Neuronal stem cell (in vitro differentiated cells): ENCODE measurements at regions not wholly inside any gene's neighbourhood (a gene's known extent, or its start where the extent isn't known, plus 50 kb on each side); places are given as distances from the start of the nearest gene placed in this dataset.
"Not testable (repeated sequence)": the region's sequence is repeated elsewhere in the genome, so short reads cannot be mapped to it uniquely, and the experiment has no call there.

Experiments
- DNase-seq: peaks from one replicate; pipeline ENCODE4 v3.0.0-alpha.2; 2013; ENCODE audit warnings: low spot score
- H2AFZ ChIP-seq: one replicate; pipeline ENCODE4 v1.6.1; 2013; ENCODE audit warnings: mild to moderate bottlenecking, low read length, inconsistent platforms
- H2AK5ac ChIP-seq: 2 replicates; pipeline ENCODE4 v1.6.1; 2013; ENCODE audit warnings: low read depth, mild to moderate bottlenecking, inconsistent platforms, low read length, moderate library complexity, mixed read lengths
- H2BK120ac ChIP-seq: 2 replicates; pipeline ENCODE4 v1.6.1; 2013; ENCODE audit warnings: low read depth, mild to moderate bottlenecking, inconsistent platforms, low read length, moderate library complexity, mixed read lengths
- H2BK12ac ChIP-seq: one replicate; pipeline ENCODE4 v1.6.1; 2013; ENCODE audit warnings: low read length, inconsistent platforms
- H2BK15ac ChIP-seq: 2 replicates; pipeline ENCODE4 v1.6.1; 2013; ENCODE audit warnings: mild to moderate bottlenecking, low read length, inconsistent platforms, mixed read lengths
- H2BK5ac ChIP-seq: one replicate; pipeline ENCODE4 v1.6.1; 2013; ENCODE audit warnings: inconsistent platforms, mild to moderate bottlenecking, low read length, moderate library complexity
- H3K14ac ChIP-seq: one replicate; pipeline ENCODE4 v1.6.1; 2013; ENCODE audit warnings: low read length, inconsistent platforms
- H3K18ac ChIP-seq: 2 replicates; pipeline ENCODE4 v1.6.1; 2013; ENCODE audit warnings: low read length, inconsistent platforms
- H3K23ac ChIP-seq: 2 replicates; pipeline ENCODE4 v1.6.1; 2013; ENCODE audit warnings: low read depth, mild to moderate bottlenecking, mixed read lengths, low read length, inconsistent platforms; ENCODE audit not compliant: poor library complexity
- H3K27ac ChIP-seq: replicated peaks from 3 replicates; pipeline ENCODE4 v1.5.1; 2013; ENCODE audit warnings: low read length, inconsistent platforms
- H3K27me3 ChIP-seq, 3 experiments: 2 replicates each; pipeline ENCODE4 v1.6.1; 2013; ENCODE audit warnings: low read length in 3 of 3, mild to moderate bottlenecking in 2 of 3, inconsistent platforms in 1 of 3, low read depth in 1 of 3, mixed read lengths in 1 of 3, moderate library complexity in 1 of 3; ENCODE audit not compliant: control insufficient read depth in 3 of 3, insufficient read depth in 3 of 3
- H3K36me3 ChIP-seq, 2 donors: replicated peaks in 1 of 2; 2 replicates each; pipeline ENCODE4 v1.6.1; 2013; ENCODE audit warnings: low read length in 2 of 2; ENCODE audit not compliant: control insufficient read depth in 2 of 2, insufficient read depth in 2 of 2
- H3K4ac ChIP-seq: 2 replicates; pipeline ENCODE4 v1.6.1; 2013; ENCODE audit warnings: inconsistent platforms, mild to moderate bottlenecking, low read length, moderate library complexity
- H3K4me1 ChIP-seq, 2 donors: 1 replicate in 1 of 2; 2 replicates in 1 of 2; pipeline ENCODE4 v1.6.1; 2013; ENCODE audit warnings: low read length in 2 of 2, low read depth in 1 of 2; ENCODE audit not compliant: control insufficient read depth in 2 of 2, insufficient read depth in 1 of 2
- H3K4me2 ChIP-seq: one replicate; pipeline ENCODE4 v1.6.1; 2013; ENCODE audit warnings: mild to moderate bottlenecking, low read length, inconsistent platforms; ENCODE audit not compliant: insufficient read depth, poor library complexity, severe bottlenecking
- H3K4me3 ChIP-seq, 2 donors: 2 replicates each; pipeline ENCODE4 v1.5.1; 2013; ENCODE audit warnings: low read length in 2 of 2, mild to moderate bottlenecking in 2 of 2, inconsistent platforms in 1 of 2, moderate library complexity in 1 of 2
- H3K79me1 ChIP-seq: one replicate; pipeline ENCODE4 v1.6.1; 2013; ENCODE audit warnings: low read depth, mild to moderate bottlenecking, inconsistent platforms, low read length, moderate library complexity
- H3K9ac ChIP-seq: one replicate; pipeline ENCODE4 v1.6.1; 2013; ENCODE audit warnings: mild to moderate bottlenecking, low read depth, low read length, inconsistent platforms; ENCODE audit not compliant: poor library complexity
- H3K9me3 ChIP-seq, 2 donors: replicated peaks in 1 of 2; 2 replicates each; pipeline versions ENCODE3 to v1.6.1; 2013; ENCODE audit warnings: low read length in 2 of 2, mild to moderate bottlenecking in 2 of 2, inconsistent platforms in 1 of 2, low read depth in 1 of 2, mixed read lengths in 1 of 2, moderate library complexity in 1 of 2; ENCODE audit not compliant: control insufficient read depth in 2 of 2, insufficient read depth in 1 of 2
- H4K8ac ChIP-seq: one replicate; pipeline ENCODE4 v1.6.1; 2013; ENCODE audit warnings: low read depth, mild to moderate bottlenecking, inconsistent platforms, low read length, moderate library complexity
- H4K91ac ChIP-seq: one replicate; pipeline ENCODE4 v1.6.1; 2013; ENCODE audit warnings: low read length, low read depth, mild to moderate bottlenecking, inconsistent platforms; ENCODE audit not compliant: poor library complexity
- WGBS, 2 donors: extraction: QIAGEN DNeasy Blood & Tissue Kit; methylation state at CpG; one replicate each; pipeline ENCODE4 v1.1.7; 2013; ENCODE audit warnings: missing lambda C conversion rate in 2 of 2, mixed read lengths in 1 of 2; ENCODE audit not compliant: insufficient read length in 2 of 2, insufficient replicate concordance in 1 of 2; ENCODE audit errors: extremely low coverage in 2 of 2; 5-methylcytosine and 5-hydroxymethylcytosine counted together

DNA sequence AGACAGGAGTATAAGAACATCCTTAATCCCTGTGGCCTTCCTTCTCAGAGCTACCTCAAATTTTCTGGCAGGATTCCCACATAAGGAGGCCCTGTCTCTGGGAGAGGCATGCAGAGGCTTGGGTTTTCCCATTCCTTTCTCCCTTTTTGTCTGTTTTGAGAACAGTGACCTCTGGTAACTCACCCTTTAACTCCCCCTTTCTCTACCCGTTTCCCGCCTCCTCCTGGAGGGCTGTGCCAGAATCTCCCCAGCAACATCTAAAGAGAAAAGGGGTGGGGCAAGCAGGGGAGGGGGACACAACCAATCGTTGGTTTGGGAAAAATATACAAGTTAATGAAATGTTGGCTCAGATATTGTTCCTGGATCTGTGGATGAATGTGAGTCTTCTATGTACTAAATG, 303.7 kb upstream of the IRS4 start:
- no peak overlapping the region for H3K14ac ChIP-seq
- no peak overlapping the region for H2BK12ac ChIP-seq
- no peak overlapping the region for H3K9ac ChIP-seq
- no peak overlapping the region for H3K18ac ChIP-seq
- no peaks in the 10 kb centered on the region for H3K79me1 ChIP-seq
- H3K27me3 ChIP-seq, result no peaks in the 10 kb centered on the region
- no peak overlapping the region for H3K4ac ChIP-seq
- WGBS, 2 donors, result no CpG with 5 or more reads among the region's 3 CpGs
- no peak overlapping the region for H3K4me3 ChIP-seq
- no peak overlapping the region for H2BK15ac ChIP-seq
- H3K4me2 ChIP-seq, result no peak overlapping the region
- peak overlapping the region; percentile 72 for H3K27ac ChIP-seq
- peak overlapping the region; percentile 59 for H2AFZ ChIP-seq
- no peak overlapping the region for H2AK5ac ChIP-seq
- H3K23ac ChIP-seq, result no peak overlapping the region
- no peak overlapping the region for H4K8ac ChIP-seq
- no peaks in the 10 kb centered on the region for H3K9me3 ChIP-seq
- DNase-seq, result peak; percentile 27
- no peak overlapping the region for H4K91ac ChIP-seq
- peaks cover 4% of the 10 kb centered on the region in 2 donors for H3K4me1 ChIP-seq
- no peaks in the 10 kb centered on the region for H3K36me3 ChIP-seq
- H2BK120ac ChIP-seq, result no peak overlapping the region
- no peak overlapping the region for H2BK5ac ChIP-seq

DNA sequence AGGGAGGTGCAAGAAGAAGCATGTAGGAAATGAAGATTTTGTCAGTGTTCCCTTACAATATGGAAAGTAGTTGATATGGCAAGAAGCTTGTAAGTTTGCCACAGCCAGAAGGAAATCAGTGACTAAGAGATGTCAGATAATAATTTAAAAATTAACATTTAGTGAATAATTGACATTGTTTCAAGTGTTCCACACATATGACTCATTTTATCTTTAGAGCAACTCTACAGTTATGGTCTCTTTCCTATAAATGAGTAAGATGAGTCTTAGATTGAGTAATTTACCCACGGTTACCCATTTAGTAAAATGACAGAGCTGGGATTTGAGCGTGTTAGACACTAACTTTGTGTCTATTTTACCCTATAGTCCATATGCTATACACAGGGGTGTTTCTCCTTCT, 300.3 kb upstream of the IRS4 start:
- H2BK12ac ChIP-seq, result no peak overlapping the region
- no peak overlapping the region for H3K9ac ChIP-seq
- no peak overlapping the region for H2BK120ac ChIP-seq
- H4K91ac ChIP-seq, result no peak overlapping the region
- H3K4me1 ChIP-seq, result peaks cover 4% of the 10 kb centered on the region in 2 donors
- no peaks in the 10 kb centered on the region for H3K9me3 ChIP-seq
- no peak overlapping the region for H2BK15ac ChIP-seq
- no peaks in the 10 kb centered on the region for H3K36me3 ChIP-seq
- no peak overlapping the region for H3K4me2 ChIP-seq
- no peak overlapping the region for H2BK5ac ChIP-seq
- H4K8ac ChIP-seq, result no peak overlapping the region
- WGBS, 2 donors, result no CpG with 5 or more reads among the region's 2 CpGs
- H2AK5ac ChIP-seq, result no peak overlapping the region
- H3K14ac ChIP-seq, result no peak overlapping the region
- DNase-seq, result no peak
- H3K79me1 ChIP-seq, result no peaks in the 10 kb centered on the region
- no peak overlapping the region for H3K18ac ChIP-seq
- no peaks in the 10 kb centered on the region for H3K27me3 ChIP-seq
- H3K4me3 ChIP-seq, result no peak overlapping the region
- H3K27ac ChIP-seq, result no peak overlapping the region
- H3K23ac ChIP-seq, result no peak overlapping the region
- no peak overlapping the region for H3K4ac ChIP-seq
- H2AFZ ChIP-seq, result peak overlapping the region; percentile 56

GRCh38 chrX:108993909-108994308, 257.5 kb upstream of the IRS4 start:
- H4K91ac ChIP-seq, result no peak overlapping the region
- H3K4me2 ChIP-seq, result no peak overlapping the region
- H2BK5ac ChIP-seq, result no peak overlapping the region
- no peak overlapping the region for H3K23ac ChIP-seq
- no peak overlapping the region for H2BK15ac ChIP-seq
- H3K4me1 ChIP-seq, result no peaks in the 10 kb centered on the region
- no peaks in the 10 kb centered on the region for H3K36me3 ChIP-seq
- no peak overlapping the region for H3K9ac ChIP-seq
- H2AFZ ChIP-seq, result no peak overlapping the region
- no peak overlapping the region for H3K4me3 ChIP-seq
- no peaks in the 10 kb centered on the region for H3K9me3 ChIP-seq
- no peak overlapping the region for H3K4ac ChIP-seq
- H3K79me1 ChIP-seq, result no peaks in the 10 kb centered on the region
- no peak overlapping the region for H4K8ac ChIP-seq
- no peak overlapping the region for H3K18ac ChIP-seq
- H2BK120ac ChIP-seq, result no peak overlapping the region
- no peak overlapping the region for H3K14ac ChIP-seq
- no peak overlapping the region for H2BK12ac ChIP-seq
- H3K27me3 ChIP-seq, result no peaks in the 10 kb centered on the region
- H2AK5ac ChIP-seq, result no peak overlapping the region
- no peak overlapping the region for H3K27ac ChIP-seq
- DNase-seq, result no peak

DNA sequence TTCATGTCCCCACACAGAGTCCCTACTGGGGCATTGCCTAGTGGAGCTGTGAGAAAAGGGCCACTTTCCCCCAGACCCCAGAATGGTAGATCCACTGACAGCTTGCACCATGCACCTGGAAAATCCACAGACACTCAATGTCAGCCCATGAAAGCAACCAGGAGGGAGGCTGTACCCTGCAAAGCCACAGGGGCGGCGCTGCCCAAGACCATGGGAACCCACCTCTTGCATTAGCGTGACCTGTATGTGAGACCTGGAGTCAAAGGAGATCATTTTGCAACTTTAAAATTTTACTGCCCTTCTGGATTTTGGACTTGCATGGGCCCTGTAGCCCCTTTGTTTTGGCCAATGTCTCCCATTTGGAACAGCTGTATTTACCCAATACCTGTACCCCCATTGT, 236.5 kb upstream of the IRS4 start:
- H2AFZ ChIP-seq, H2AK5ac ChIP-seq, H2BK5ac ChIP-seq: not testable (repeated sequence)

More for the DNA sequence above, 236.5 kb upstream of the IRS4 start:
- H3K4me2 ChIP-seq, H4K8ac ChIP-seq, H3K4me1 ChIP-seq, H3K9me3 ChIP-seq, H3K4me3 ChIP-seq, H2BK15ac ChIP-seq, H3K36me3 ChIP-seq, H3K14ac ChIP-seq, H3K27me3 ChIP-seq, H3K18ac ChIP-seq, H2BK120ac ChIP-seq, H3K9ac ChIP-seq, H3K79me1 ChIP-seq, H3K23ac ChIP-seq, DNase-seq, H3K4ac ChIP-seq, H4K91ac ChIP-seq, H3K27ac ChIP-seq, H2BK12ac ChIP-seq: not testable (repeated sequence)
- no CpG with 5 or more reads among the region's 3 CpGs for WGBS, 2 donors
